Ascending aorta (tissue), 2 donors: ENCODE measurements at regions not wholly inside any gene's neighbourhood (a gene's known extent, or its start where the extent isn't known, plus 50 kb on each side); places are given as distances from the start of the nearest gene placed in this dataset.

Experiments
- DNase-seq, 2 donors: peaks; one replicate each; pipeline ENCODE4 v3.0.0-alpha.2; 2019; ENCODE audit warnings: low spot score in 2 of 2
- H3K27ac ChIP-seq, 2 donors: fragments of 200-600 bp; sonication (generic); one replicate each; pipeline ENCODE4 v1.5.1; 2016 to 2017; ENCODE audit warnings: mild to moderate bottlenecking in 1 of 2
- H3K27me3 ChIP-seq: fragments of 200-600 bp; sonication (generic); one replicate; pipeline ENCODE4 v1.5.1; 2017
- H3K36me3 ChIP-seq, 2 donors: fragments of 200-600 bp; sonication (generic); one replicate each; pipeline ENCODE4 v1.5.1; 2016
- H3K4me1 ChIP-seq, 2 donors: fragments of 200-600 bp; sonication (generic); one replicate each; pipeline ENCODE4 v1.5.1; 2016 to 2017; ENCODE audit warnings: mild to moderate bottlenecking in 1 of 2
- H3K4me3 ChIP-seq, 2 donors: fragments of 200-600 bp; sonication (generic); one replicate each; pipeline ENCODE4 v1.5.1; 2016 to 2017; ENCODE audit warnings: mild to moderate bottlenecking in 1 of 2
- H3K9me3 ChIP-seq, 2 donors: fragments of 200-600 bp; sonication (generic); one replicate each; pipeline ENCODE4 v1.5.1; 2016
- CTCF ChIP-seq, 3 experiments: fragments of 200-600 bp in 2 of 3; fragments of 450-650 bp in 1 of 3; sonication (generic) in 2 of 3; IDR thresholded peaks; one replicate each; pipeline ENCODE4 v1.5.1; 2016 to 2019; ENCODE audit warnings: antibody characterized with exemption in 3 of 3, mild to moderate bottlenecking in 1 of 3, moderate library complexity in 1 of 3
- intact Hi-C: fragments of 100-400 bp; cut with DNase I; formaldehyde crosslinking; loops from one replicate; pipeline ENCODE4 v1.15.1; 2023

DNA sequence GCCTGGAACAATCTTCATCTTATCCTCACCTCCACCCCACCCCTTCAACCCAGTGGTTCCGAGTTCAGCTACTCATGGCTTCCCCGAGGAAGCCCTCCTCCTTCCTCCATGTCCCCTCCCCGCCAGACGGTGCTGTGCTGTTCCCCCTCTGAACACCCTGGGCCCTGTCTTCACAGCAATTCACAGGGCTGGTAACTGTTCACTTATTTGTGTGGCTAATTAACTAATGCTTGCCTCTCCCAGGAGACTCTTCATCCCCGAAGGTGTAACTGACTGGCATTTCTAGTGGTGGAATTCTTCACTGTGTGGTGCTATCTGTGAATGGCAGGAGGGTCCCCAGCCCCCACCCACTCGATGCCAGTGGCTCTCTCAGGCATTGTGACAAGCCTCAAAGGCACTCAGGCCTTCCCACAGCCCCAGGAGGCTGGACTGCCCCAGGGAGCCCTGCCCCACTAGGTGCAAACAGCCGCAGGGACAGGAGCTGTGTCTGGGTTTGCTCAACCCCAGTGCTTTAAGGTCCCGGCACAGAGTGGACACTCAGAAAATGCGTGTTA, 133.7 kb upstream of the ID2 start:
- H3K27me3 ChIP-seq, result no peaks in the 10 kb centered on the region
- peaks cover 0 to under 1% of the 10 kb centered on the region in 2 donors for H3K4me1 ChIP-seq
- DNase-seq, result no peak
- H3K36me3 ChIP-seq, result no peaks in the 10 kb centered on the region
- H3K4me3 ChIP-seq, result no peak overlapping the region
- no peak overlapping the region for H3K27ac ChIP-seq
- no peaks in the 10 kb centered on the region for H3K9me3 ChIP-seq
- TF ChIP-seq CTCF (IDR thresholded peaks at IDR 0.05), result no peak
- intact Hi-C loops, result no loop called here

DNA sequence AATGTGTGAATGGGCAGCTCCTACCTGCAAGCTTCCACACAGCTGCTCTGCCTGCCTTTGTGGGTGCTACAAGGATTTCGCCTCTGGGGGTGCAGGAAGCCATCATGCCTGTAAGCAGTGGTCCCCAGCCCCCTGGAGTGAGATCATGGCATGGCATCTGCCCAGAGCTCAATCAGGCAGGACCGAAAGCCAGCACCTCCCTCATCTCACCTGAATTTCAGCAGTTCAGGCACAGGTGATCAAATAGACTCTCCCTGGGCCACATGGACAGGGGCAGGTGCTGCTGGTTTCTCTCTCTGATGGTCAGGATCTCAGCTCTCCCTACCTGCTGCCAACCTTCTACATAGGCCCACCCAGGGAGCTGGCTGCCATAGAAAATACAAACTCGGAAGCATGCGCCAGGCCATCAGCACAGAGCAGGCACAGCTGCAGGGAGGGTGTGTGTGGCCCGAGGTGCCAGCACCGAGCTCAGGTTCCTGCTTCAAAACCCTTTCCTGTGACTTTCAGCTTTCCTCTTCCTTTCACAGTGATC, 133.2 kb upstream of the ID2 start:
- H3K4me3 ChIP-seq, result no peak overlapping the region
- no peak for TF ChIP-seq CTCF (IDR thresholded peaks at IDR 0.05)
- DNase-seq, result no peak
- intact Hi-C loops, result no loop called here
- H3K36me3 ChIP-seq, result no peaks in the 10 kb centered on the region
- H3K27ac ChIP-seq, result no peak overlapping the region
- H3K4me1 ChIP-seq, result no peaks in the 10 kb centered on the region
- H3K27me3 ChIP-seq, result no peaks in the 10 kb centered on the region
- no peaks in the 10 kb centered on the region for H3K9me3 ChIP-seq

- TF ChIP-seq CTCF (IDR thresholded peaks at IDR 0.05), result no peak
- Histone ChIP-seq H3K9me3 (no peaks in the 10 kb centered on the region), H3K4me3 (no peak overlapping the region), H3K27me3 (no peaks in the 10 kb centered on the region), H3K27ac (no peak overlapping the region), H3K36me3 (no peaks in the 10 kb centered on the region), H3K4me1 (no peaks in the 10 kb centered on the region)
- DNase-seq, result no peak
- intact Hi-C loops, result no loop called here
These were observed 132.5 kb upstream of the ID2 start for GRCh38 chr2:8549273-8549922.

GRCh38 chr2:8549942-8550341, 131.9 kb upstream of the ID2 start:
- Histone ChIP-seq H3K27ac (no peak overlapping the region), H3K36me3 (no peaks in the 10 kb centered on the region), H3K4me1 (no peaks in the 10 kb centered on the region), H3K4me3 (no peak overlapping the region), H3K9me3 (peaks cover 0 to 1% of the 10 kb centered on the region in 2 donors), H3K27me3 (no peaks in the 10 kb centered on the region)
- TF ChIP-seq CTCF (IDR thresholded peaks at IDR 0.05), result no peak
- DNase-seq, result no peak
- intact Hi-C loops, result no loop called here

GRCh38 chr2:8550481-8550880, 131.4 kb upstream of the ID2 start:
- no peak for DNase-seq

More at GRCh38 chr2:8550481-8550880, 131.4 kb upstream of the ID2 start:
- TF ChIP-seq CTCF (IDR thresholded peaks at IDR 0.05), result no peak
- intact Hi-C loops, result no loop called here
- no peak overlapping the region for H3K27ac ChIP-seq
- H3K9me3 ChIP-seq, result peaks cover 0 to 6% of the 10 kb centered on the region in 2 donors
- no peaks in the 10 kb centered on the region for H3K27me3 ChIP-seq
- H3K4me3 ChIP-seq, result no peak overlapping the region
- no peaks in the 10 kb centered on the region for H3K36me3 ChIP-seq
- H3K4me1 ChIP-seq, result no peaks in the 10 kb centered on the region
